AG09319 (cell line): ENCODE measurements at regions not wholly inside any gene's neighbourhood (a gene's known extent, or its start where the extent isn't known, plus 50 kb on each side); places are given as distances from the start of the nearest gene placed in this dataset.

Experiments
- DNase-seq: peaks from one replicate; pipeline ENCODE4 v3.0.0-alpha.2; 2010; ENCODE audit warnings: low read depth; ENCODE audit errors: extremely low read depth
- CTCF ChIP-seq: IDR thresholded peaks from 2 replicates; pipeline ENCODE4 v1.5.1; 2011; ENCODE audit warnings: low read depth, mild to moderate bottlenecking, inconsistent platforms, low read length, moderate library complexity

- DNase-seq, result no peak
- no peak for TF ChIP-seq CTCF
These were observed 692.0 kb upstream of the ID2 start for GRCh38 chr2:7989823-7990222.

- peak; percentile 12 for DNase-seq
- no peak for TF ChIP-seq CTCF
These were observed 688.9 kb upstream of the ID2 start for GRCh38 chr2:7992612-7993602.

GRCh38 chr2:7994397-7994951, 687.4 kb upstream of the ID2 start:
- DNase-seq, result no peak
- no peak for TF ChIP-seq CTCF

GRCh38 chr2:7997279-7997678, 684.6 kb upstream of the ID2 start:
- TF ChIP-seq CTCF, result no peak
- no peak for DNase-seq

- no peak for DNase-seq
- TF ChIP-seq CTCF, result no peak
These were observed 682.0 kb upstream of the ID2 start for GRCh38 chr2:7999683-8000476.

GRCh38 chr2:8000870-8001269, 681.0 kb upstream of the ID2 start:
- DNase-seq, result no peak

More at GRCh38 chr2:8000870-8001269, 681.0 kb upstream of the ID2 start:
- no peak for TF ChIP-seq CTCF
